Body of pancreas (tissue), 4 donors: ENCODE measurements at regions not wholly inside any gene's neighbourhood (a gene's known extent, or its start where the extent isn't known, plus 50 kb on each side); places are given as distances from the start of the nearest gene placed in this dataset.

ENCODE experiments used
- POLR2A ChIP-seq, 3 donors: fragments of 450-650 bp; IDR thresholded peaks; one replicate each; pipeline ENCODE4 v1.6.1; 2016; ENCODE audit warnings: antibody characterized with exemption in 3 of 3, mild to moderate bottlenecking in 2 of 3
- TF ChIP-seq, protein P1 (sequence below), 7 experiments: fragments of 450-650 bp in 4 of 7; fragments of 200-600 bp in 3 of 7; sonication (generic) in 3 of 7; IDR thresholded peaks; one replicate each; pipeline ENCODE4 v1.5.1; 2016 to 2019; ENCODE audit warnings: antibody characterized with exemption in 7 of 7

DNA sequence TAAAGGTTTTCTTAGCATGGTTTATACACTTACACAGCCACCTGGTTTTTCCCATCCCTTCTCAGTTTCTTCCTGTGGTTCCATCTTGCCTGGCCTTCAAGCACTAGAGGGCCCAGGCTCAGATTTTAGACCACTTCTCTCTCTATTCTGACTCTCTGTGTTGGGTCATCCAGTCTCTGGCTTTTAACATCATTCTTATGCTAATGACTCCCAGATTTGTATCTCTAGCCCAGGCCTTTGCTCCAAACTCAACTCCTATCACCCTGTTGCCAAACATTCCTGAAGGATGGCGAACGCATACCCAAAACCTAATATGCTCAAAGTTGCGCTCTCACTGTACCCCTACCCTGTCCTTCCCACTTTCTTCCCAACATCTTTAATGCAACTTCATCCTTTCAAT lies 135.1 kb downstream of the SPATA19 start:
- TF ChIP-seq, protein P1, sequence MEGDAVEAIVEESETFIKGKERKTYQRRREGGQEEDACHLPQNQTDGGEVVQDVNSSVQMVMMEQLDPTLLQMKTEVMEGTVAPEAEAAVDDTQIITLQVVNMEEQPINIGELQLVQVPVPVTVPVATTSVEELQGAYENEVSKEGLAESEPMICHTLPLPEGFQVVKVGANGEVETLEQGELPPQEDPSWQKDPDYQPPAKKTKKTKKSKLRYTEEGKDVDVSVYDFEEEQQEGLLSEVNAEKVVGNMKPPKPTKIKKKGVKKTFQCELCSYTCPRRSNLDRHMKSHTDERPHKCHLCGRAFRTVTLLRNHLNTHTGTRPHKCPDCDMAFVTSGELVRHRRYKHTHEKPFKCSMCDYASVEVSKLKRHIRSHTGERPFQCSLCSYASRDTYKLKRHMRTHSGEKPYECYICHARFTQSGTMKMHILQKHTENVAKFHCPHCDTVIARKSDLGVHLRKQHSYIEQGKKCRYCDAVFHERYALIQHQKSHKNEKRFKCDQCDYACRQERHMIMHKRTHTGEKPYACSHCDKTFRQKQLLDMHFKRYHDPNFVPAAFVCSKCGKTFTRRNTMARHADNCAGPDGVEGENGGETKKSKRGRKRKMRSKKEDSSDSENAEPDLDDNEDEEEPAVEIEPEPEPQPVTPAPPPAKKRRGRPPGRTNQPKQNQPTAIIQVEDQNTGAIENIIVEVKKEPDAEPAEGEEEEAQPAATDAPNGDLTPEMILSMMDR (IDR thresholded peaks at IDR 0.05) = no peak
- TF ChIP-seq POLR2A (IDR thresholded peaks at IDR 0.05) = no peak
